Left kidney (tissue), 1 donor: ENCODE measurements at regions not wholly inside any gene's neighbourhood (a gene's known extent, or its start where the extent isn't known, plus 50 kb on each side); places are given as distances from the start of the nearest gene placed in this dataset.

Experiments used
- DNase-seq: peaks from one replicate; pipeline ENCODE4 v3.0.0-alpha.2; 2013

GRCh38 chr6:1062786-1063545, 248.9 kb upstream of the FOXQ1 start:
- no peak for DNase-seq

GRCh38 chr6:1059596-1059995, 252.3 kb upstream of the FOXQ1 start:
- DNase-seq: no peak

GRCh38 chr6:1057490-1058135, 254.3 kb upstream of the FOXQ1 start:
- no peak for DNase-seq

GRCh38 chr6:1055015-1055921, 256.6 kb upstream of the FOXQ1 start:
- no peak for DNase-seq

- DNase-seq: no peak
Observed at GRCh38 chr6:1054653-1055014, 257.3 kb upstream of the FOXQ1 start.

- no peak for DNase-seq
Observed at GRCh38 chr6:1053586-1053985, 258.3 kb upstream of the FOXQ1 start.

- DNase-seq: no peak
Observed at GRCh38 chr6:1052262-1052661, 259.6 kb upstream of the FOXQ1 start.

- DNase-seq: peak; percentile 24
Observed at GRCh38 chr6:1049900-1050299, 262.0 kb upstream of the FOXQ1 start.

- no peak for DNase-seq
Observed at GRCh38 chr6:1049170-1049569, 262.7 kb upstream of the FOXQ1 start.

GRCh38 chr6:1047981-1048541, 263.8 kb upstream of the FOXQ1 start:
- peak; percentile 28 for DNase-seq

GRCh38 chr6:1045239-1045638, 266.7 kb upstream of the FOXQ1 start:
- no peak for DNase-seq

GRCh38 chr6:1044040-1044836, 267.7 kb upstream of the FOXQ1 start:
- no peak for DNase-seq

- DNase-seq: no peak
Observed at GRCh38 chr6:1043458-1043836, 268.5 kb upstream of the FOXQ1 start.

GRCh38 chr6:1042583-1043457, 269.1 kb upstream of the FOXQ1 start:
- no peak for DNase-seq

GRCh38 chr6:1040393-1040792, 271.5 kb upstream of the FOXQ1 start:
- no peak for DNase-seq

GRCh38 chr6:1039746-1040145, 272.2 kb upstream of the FOXQ1 start:
- no peak for DNase-seq

GRCh38 chr6:1039191-1039590, 272.7 kb upstream of the FOXQ1 start:
- DNase-seq: no peak

- no peak for DNase-seq
Observed at GRCh38 chr6:1037430-1038202, 274.3 kb upstream of the FOXQ1 start.

- no peak for DNase-seq
Observed at GRCh38 chr6:1035401-1035800, 276.5 kb upstream of the FOXQ1 start.

GRCh38 chr6:1031720-1032119, 280.2 kb upstream of the FOXQ1 start:
- DNase-seq: no peak
